ENCODE measurements at regions not wholly inside any gene's neighbourhood (a gene's known extent, or its start where the extent isn't known, plus 50 kb on each side); places are given as distances from the start of the nearest gene placed in this dataset.
"Not testable (repeated sequence)": the region's sequence is repeated elsewhere in the genome, so short reads cannot be mapped to it uniquely, and the experiment has no call there.

- no peaks in the 10 kb centered on the region for H3K9me3 Mint-ChIP-seq
- no peak overlapping the region for H3K4me3 Mint-ChIP-seq
- H3K4me1 Mint-ChIP-seq (ENCODE audit: low read depth) = no peaks in the 10 kb centered on the region
- H3K27ac Mint-ChIP-seq = no peak overlapping the region
- no peak for ATAC-seq (replicated peaks in 1 of 2)
- no peak for DNase-seq
- peaks cover 3% of the 10 kb centered on the region for H3K27me3 Mint-ChIP-seq (ENCODE audit: low read depth)
- no peaks in the 10 kb centered on the region for H3K36me3 Mint-ChIP-seq (ENCODE audit: insufficient read depth in 2 of 2)
These were observed 129.1 kb upstream of the MMADHC start for GRCh38 chr2:149716687-149717086.

- Mint-ChIP-seq H3K27ac (no peak overlapping the region), H3K27me3 (ENCODE audit: low read depth) (peaks cover 6% of the 10 kb centered on the region), H3K36me3 (ENCODE audit: insufficient read depth in 2 of 2) (no peaks in the 10 kb centered on the region), H3K4me3 (no peak overlapping the region), H3K4me1 (ENCODE audit: low read depth) (no peaks in the 10 kb centered on the region), H3K9me3 (no peaks in the 10 kb centered on the region)
- DNase-seq (no peak), ATAC-seq (replicated peaks in 1 of 2) (no peak)
These were observed 128.3 kb upstream of the MMADHC start for GRCh38 chr2:149715894-149716293.

GRCh38 chr2:149715005-149715592 lies 127.5 kb upstream of the MMADHC start:
- ATAC-seq (replicated peaks in 1 of 2) (no peak), DNase-seq (no peak)
- Mint-ChIP-seq H3K27me3 (ENCODE audit: low read depth) (peaks cover 6% of the 10 kb centered on the region), H3K9me3 (no peaks in the 10 kb centered on the region), H3K4me3 (no peak overlapping the region), H3K4me1 (ENCODE audit: low read depth) (no peaks in the 10 kb centered on the region), H3K27ac (no peak overlapping the region), H3K36me3 (ENCODE audit: insufficient read depth in 2 of 2) (no peaks in the 10 kb centered on the region)

GRCh38 chr2:149709496-149710263 lies 122.1 kb upstream of the MMADHC start:
- DNase-seq (no peak), ATAC-seq (replicated peaks in 1 of 2) (no peak)
- Mint-ChIP-seq H3K36me3 (ENCODE audit: insufficient read depth in 2 of 2) (no peaks in the 10 kb centered on the region), H3K9me3 (no peaks in the 10 kb centered on the region), H3K27ac (no peak overlapping the region), H3K4me3 (no peak overlapping the region), H3K4me1 (ENCODE audit: low read depth) (no peaks in the 10 kb centered on the region), H3K27me3 (ENCODE audit: low read depth) (peaks cover 6% of the 10 kb centered on the region)

- Mint-ChIP-seq H3K36me3 (ENCODE audit: insufficient read depth in 2 of 2) (no peaks in the 10 kb centered on the region), H3K27ac (no peak overlapping the region), H3K4me3 (no peak overlapping the region), H3K9me3 (no peaks in the 10 kb centered on the region), H3K27me3 (ENCODE audit: low read depth) (no peaks in the 10 kb centered on the region), H3K4me1 (ENCODE audit: low read depth) (no peaks in the 10 kb centered on the region)
- DNase-seq (no peak), ATAC-seq (replicated peaks in 1 of 2) (no peak)
These were observed 115.7 kb upstream of the MMADHC start for GRCh38 chr2:149703281-149703680.

- H3K27ac Mint-ChIP-seq = no peak overlapping the region
- no peaks in the 10 kb centered on the region for H3K27me3 Mint-ChIP-seq (ENCODE audit: low read depth)
- ATAC-seq (replicated peaks in 1 of 2) = no peak
- DNase-seq = no peak
- no peaks in the 10 kb centered on the region for H3K4me1 Mint-ChIP-seq (ENCODE audit: low read depth)
- no peaks in the 10 kb centered on the region for H3K9me3 Mint-ChIP-seq
- no peaks in the 10 kb centered on the region for H3K36me3 Mint-ChIP-seq (ENCODE audit: insufficient read depth in 2 of 2)
- no peak overlapping the region for H3K4me3 Mint-ChIP-seq
These were observed 115.0 kb upstream of the MMADHC start for GRCh38 chr2:149702571-149702970.

GRCh38 chr2:149701241-149701640 lies 113.7 kb upstream of the MMADHC start:
- ATAC-seq (replicated peaks in 1 of 2) (no peak), DNase-seq (no peak)
- Mint-ChIP-seq H3K27me3 (ENCODE audit: low read depth) (no peaks in the 10 kb centered on the region), H3K36me3 (ENCODE audit: insufficient read depth in 2 of 2) (no peaks in the 10 kb centered on the region), H3K4me3 (no peak overlapping the region), H3K9me3 (no peaks in the 10 kb centered on the region), H3K27ac (no peak overlapping the region), H3K4me1 (ENCODE audit: low read depth) (no peaks in the 10 kb centered on the region)

- Mint-ChIP-seq H3K36me3 (ENCODE audit: insufficient read depth in 2 of 2) (no peaks in the 10 kb centered on the region), H3K9me3 (peaks cover 0 to 2% of the 10 kb centered on the region in 2 donors), H3K27me3 (ENCODE audit: low read depth) (no peaks in the 10 kb centered on the region), H3K27ac (no peak overlapping the region), H3K4me3 (no peak overlapping the region), H3K4me1 (ENCODE audit: low read depth) (no peaks in the 10 kb centered on the region)
- DNase-seq = no peak
- ATAC-seq (replicated peaks in 1 of 2) = no peak
These were observed 105.4 kb upstream of the MMADHC start for GRCh38 chr2:149692961-149693396.

GRCh38 chr2:149690825-149691224 lies 103.2 kb upstream of the MMADHC start:
- no peaks in the 10 kb centered on the region for H3K4me1 Mint-ChIP-seq (ENCODE audit: low read depth)
- ATAC-seq (replicated peaks in 1 of 2) (no peak), DNase-seq (no peak)
- H3K27ac Mint-ChIP-seq = no peak overlapping the region
- no peaks in the 10 kb centered on the region for H3K27me3 Mint-ChIP-seq (ENCODE audit: low read depth)
- peaks cover 0 to 2% of the 10 kb centered on the region in 2 donors for H3K9me3 Mint-ChIP-seq
- H3K4me3 Mint-ChIP-seq = no peak overlapping the region
- no peaks in the 10 kb centered on the region for H3K36me3 Mint-ChIP-seq (ENCODE audit: insufficient read depth in 2 of 2)

GRCh38 chr2:149687052-149687427 lies 99.5 kb upstream of the MMADHC start:
- Mint-ChIP-seq H3K4me3 (no peak overlapping the region), H3K36me3 (ENCODE audit: insufficient read depth in 2 of 2) (no peaks in the 10 kb centered on the region), H3K27ac (no peak overlapping the region), H3K4me1 (ENCODE audit: low read depth) (no peaks in the 10 kb centered on the region), H3K27me3 (ENCODE audit: low read depth) (no peaks in the 10 kb centered on the region), H3K9me3 (peaks cover 1 to 8% of the 10 kb centered on the region in 2 donors)
- ATAC-seq (replicated peaks in 1 of 2) (no peak), DNase-seq (no peak)

GRCh38 chr2:149686136-149687051 lies 98.8 kb upstream of the MMADHC start:
- Mint-ChIP-seq H3K4me3 (no peak overlapping the region), H3K9me3 (peaks cover 1 to 8% of the 10 kb centered on the region in 2 donors), H3K27ac (no peak overlapping the region), H3K27me3 (ENCODE audit: low read depth) (no peaks in the 10 kb centered on the region), H3K36me3 (ENCODE audit: insufficient read depth in 2 of 2) (no peaks in the 10 kb centered on the region), H3K4me1 (ENCODE audit: low read depth) (no peaks in the 10 kb centered on the region)
- ATAC-seq (replicated peaks in 1 of 2) = no peak
- DNase-seq = no peak

GRCh38 chr2:149685401-149685800 lies 97.8 kb upstream of the MMADHC start:
- DNase-seq; H3K4me1 Mint-ChIP-seq (ENCODE audit: low read depth); ATAC-seq (replicated peaks in 1 of 2); H3K27me3 Mint-ChIP-seq (ENCODE audit: low read depth); H3K36me3 Mint-ChIP-seq (ENCODE audit: insufficient read depth in 2 of 2); H3K27ac Mint-ChIP-seq; H3K4me3 Mint-ChIP-seq; H3K9me3 Mint-ChIP-seq: not testable (repeated sequence)

GRCh38 chr2:149679286-149679685 lies 91.7 kb upstream of the MMADHC start:
- Mint-ChIP-seq H3K36me3 (ENCODE audit: insufficient read depth in 2 of 2) (peaks cover 0 to under 1% of the 10 kb centered on the region in 2 donors), H3K4me1 (ENCODE audit: low read depth) (no peaks in the 10 kb centered on the region), H3K9me3 (peaks cover 2 to 8% of the 10 kb centered on the region in 2 donors), H3K27ac (no peak overlapping the region), H3K27me3 (ENCODE audit: low read depth) (no peaks in the 10 kb centered on the region), H3K4me3 (no peak overlapping the region)
- no peak for DNase-seq
- ATAC-seq (replicated peaks in 1 of 2) = no peak

All from activated T-cell treated with anti-CD3 and anti-CD28 coated beads, Interleukin-2, amount 50 U/mL, for 72 hours (primary cell).